Mesodermal cell (in vitro differentiated cells): ENCODE measurements at regions not wholly inside any gene's neighbourhood (a gene's known extent, or its start where the extent isn't known, plus 50 kb on each side); places are given as distances from the start of the nearest gene placed in this dataset.

Experiments used
- H3K27ac ChIP-seq: 2 replicates; pipeline ENCODE4 v1.7.0; 2013; ENCODE audit warnings: mild to moderate bottlenecking, low read depth, low read length, moderate library complexity; ENCODE audit not compliant: severe bottlenecking
- H3K36me3 ChIP-seq: 2 replicates; pipeline ENCODE4 v1.7.1; 2013; ENCODE audit warnings: mild to moderate bottlenecking, low read length, moderate library complexity; ENCODE audit not compliant: control insufficient read depth, insufficient read depth
- H3K4me1 ChIP-seq: one replicate; pipeline ENCODE4 v1.7.1; 2013; ENCODE audit warnings: mild to moderate bottlenecking, low read length; ENCODE audit not compliant: insufficient read depth, control insufficient read depth, poor library complexity, severe bottlenecking
- H3K4me3 ChIP-seq: 2 replicates; pipeline ENCODE4 v1.7.0; 2013; ENCODE audit warnings: low read length, control low read depth, mild to moderate bottlenecking; ENCODE audit not compliant: insufficient read depth, poor library complexity, severe bottlenecking; ENCODE audit errors: extremely low read depth
- H3K9me3 ChIP-seq: 2 replicates; pipeline ENCODE4 v1.7.1; 2013; ENCODE audit warnings: mild to moderate bottlenecking, low read length, moderate library complexity; ENCODE audit not compliant: control insufficient read depth
- WGBS, 2 experiments: methylation state at CpG; one replicate each; pipeline ENCODE4 v1.1.5; 2013; ENCODE audit warnings: missing lambda C conversion rate in 2 of 2; ENCODE audit not compliant: insufficient coverage in 2 of 2; 5-methylcytosine and 5-hydroxymethylcytosine counted together

- Histone ChIP-seq H3K9me3 (no peaks in the 10 kb centered on the region), H3K36me3 (no peaks in the 10 kb centered on the region), H3K4me3 (no peak overlapping the region), H3K4me1 (no peaks in the 10 kb centered on the region), H3K27ac (no peak overlapping the region)
- WGBS, 2 experiments = 100% methylated on average over 1 of the region's 2 CpGs; no CpG with 5 or more reads in 1 of the 2 experiments
Measured at GRCh38 chr5:90193185-90193822, 216.3 kb downstream of the CETN3 start.

- no peak overlapping the region for H3K4me3 ChIP-seq
- WGBS, 2 experiments = no CpG with 5 or more reads among the region's 2 CpGs
Measured at GRCh38 chr5:90191352-90192045, 218.1 kb downstream of the CETN3 start.

DNA sequence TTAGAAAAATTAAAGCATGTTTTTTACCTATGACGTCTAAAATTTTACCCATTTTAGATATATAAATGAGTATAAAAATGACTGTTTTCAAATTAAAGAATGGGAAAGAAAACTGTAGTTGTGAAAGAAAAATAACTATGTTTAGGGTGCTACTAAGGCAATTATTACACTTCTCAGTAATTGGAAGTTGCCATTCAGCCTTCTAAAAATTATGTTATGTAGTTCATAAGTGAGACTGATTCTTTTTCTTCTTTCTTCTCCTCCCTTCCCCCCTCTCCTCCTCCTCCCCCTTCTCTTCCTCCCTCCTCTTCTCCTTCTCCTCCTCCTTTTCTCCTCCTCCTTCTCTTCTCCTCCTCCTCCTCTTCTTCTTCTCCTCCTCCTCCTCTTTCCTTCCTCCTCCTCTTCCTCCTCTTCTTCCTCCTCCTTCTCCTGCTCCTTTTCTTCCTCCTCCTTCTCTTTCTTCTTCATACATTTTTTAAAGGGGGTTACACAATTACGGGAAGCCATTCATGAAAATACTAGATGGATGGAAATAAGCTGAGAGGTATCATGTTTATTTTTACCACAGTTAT, 223.6 kb downstream of the CETN3 start:
- H3K4me1 ChIP-seq = peaks cover 5% of the 10 kb centered on the region
- no CpG with 5 or more reads among the region's 2 CpGs for WGBS, 2 experiments
- no peaks in the 10 kb centered on the region for H3K9me3 ChIP-seq

More at GRCh38 chr5:90191352-90192045, 218.1 kb downstream of the CETN3 start:
- H3K9me3 ChIP-seq = no peaks in the 10 kb centered on the region
- no peak overlapping the region for H3K27ac ChIP-seq
- no peaks in the 10 kb centered on the region for H3K4me1 ChIP-seq
- no peaks in the 10 kb centered on the region for H3K36me3 ChIP-seq

DNA sequence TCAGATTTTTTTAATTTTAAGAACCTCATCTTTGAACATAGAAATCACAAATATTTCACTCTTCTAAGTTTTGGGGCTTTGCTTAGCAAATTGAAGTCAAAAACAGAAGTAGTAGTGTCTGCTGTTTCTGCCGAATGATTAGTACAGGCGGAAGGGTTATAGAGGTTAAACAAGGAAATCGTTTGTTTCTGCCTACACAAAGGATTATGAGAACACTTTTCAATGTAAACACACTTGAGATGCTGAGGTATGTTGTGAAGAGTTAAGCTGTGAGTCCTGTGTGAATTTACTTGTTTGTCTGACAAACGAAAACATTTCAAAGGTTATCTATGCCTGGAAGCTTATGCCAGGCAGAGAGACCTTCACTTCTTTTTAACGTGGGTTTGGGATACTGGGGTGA, 224.8 kb downstream of the CETN3 start:
- H3K4me3 ChIP-seq = no peak overlapping the region
- peak overlapping the region; percentile 11 for H3K27ac ChIP-seq
- H3K9me3 ChIP-seq = no peaks in the 10 kb centered on the region
- peaks cover 5% of the 10 kb centered on the region for H3K4me1 ChIP-seq
- H3K36me3 ChIP-seq = no peaks in the 10 kb centered on the region
- 65 to 83% methylated on average over 4 of the region's 5 CpGs for WGBS, 2 experiments

More for the DNA sequence above, 223.6 kb downstream of the CETN3 start:
- H3K36me3 ChIP-seq = no peaks in the 10 kb centered on the region
- H3K4me3 ChIP-seq = no peak overlapping the region
- H3K27ac ChIP-seq = no peak overlapping the region

- H3K4me1 ChIP-seq = peaks cover 5% of the 10 kb centered on the region
- 83 to 100% methylated on average over 1 of the region's 1 CpG for WGBS, 2 experiments
- no peak overlapping the region for H3K27ac ChIP-seq
- no peaks in the 10 kb centered on the region for H3K9me3 ChIP-seq
- no peaks in the 10 kb centered on the region for H3K36me3 ChIP-seq
- H3K4me3 ChIP-seq = no peak overlapping the region
Measured at GRCh38 chr5:90182726-90183125, 226.8 kb downstream of the CETN3 start.

- WGBS, 2 experiments = 97% methylated on average over 2 of the region's 4 CpGs; no CpG with 5 or more reads in 1 of the 2 experiments
- Histone ChIP-seq H3K36me3 (no peaks in the 10 kb centered on the region), H3K27ac (no peak overlapping the region), H3K4me1 (no peaks in the 10 kb centered on the region), H3K9me3 (no peaks in the 10 kb centered on the region), H3K4me3 (no peak overlapping the region)
Measured at GRCh38 chr5:90174236-90174635, 235.3 kb downstream of the CETN3 start.

DNA sequence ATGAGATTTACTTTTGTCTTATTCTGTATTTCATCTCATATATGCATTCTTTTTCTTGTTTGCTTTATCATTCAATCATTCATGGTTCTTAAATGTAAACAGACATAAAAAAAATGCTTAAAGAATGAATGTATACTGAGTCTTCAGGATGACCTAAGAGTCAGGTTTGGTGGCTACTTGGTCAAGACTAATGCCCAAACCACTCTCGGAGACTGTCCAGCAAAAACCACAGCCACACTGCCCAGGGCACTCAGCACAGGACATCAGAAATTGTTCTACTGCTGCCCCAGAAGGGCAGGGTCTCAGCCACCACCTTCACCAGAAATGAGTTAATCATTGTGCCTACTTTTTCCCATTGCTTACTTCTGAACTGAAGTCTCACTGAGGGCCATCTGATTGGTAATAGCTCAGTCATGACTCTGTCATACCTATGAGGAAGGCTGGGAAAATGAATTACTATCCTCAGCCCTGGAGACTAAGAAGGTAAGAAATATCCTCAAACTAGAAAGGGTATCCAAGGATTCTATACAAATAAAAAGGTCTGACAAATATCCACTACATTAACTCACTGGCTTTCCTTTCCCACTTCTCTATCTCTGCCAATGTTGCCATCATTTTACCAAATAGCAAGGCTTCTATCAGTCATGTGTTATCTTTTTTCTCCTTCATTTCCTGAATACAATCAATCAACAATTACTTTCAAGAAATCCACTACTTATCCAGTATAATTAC, 236.1 kb downstream of the CETN3 start:
- WGBS, 2 experiments = 100% methylated on average over 1 of the region's 1 CpG; no CpG with 5 or more reads in 1 of the 2 experiments
- no peaks in the 10 kb centered on the region for H3K4me1 ChIP-seq
- H3K4me3 ChIP-seq = no peak overlapping the region
- H3K36me3 ChIP-seq = no peaks in the 10 kb centered on the region
- H3K27ac ChIP-seq = no peak overlapping the region
- no peaks in the 10 kb centered on the region for H3K9me3 ChIP-seq

DNA sequence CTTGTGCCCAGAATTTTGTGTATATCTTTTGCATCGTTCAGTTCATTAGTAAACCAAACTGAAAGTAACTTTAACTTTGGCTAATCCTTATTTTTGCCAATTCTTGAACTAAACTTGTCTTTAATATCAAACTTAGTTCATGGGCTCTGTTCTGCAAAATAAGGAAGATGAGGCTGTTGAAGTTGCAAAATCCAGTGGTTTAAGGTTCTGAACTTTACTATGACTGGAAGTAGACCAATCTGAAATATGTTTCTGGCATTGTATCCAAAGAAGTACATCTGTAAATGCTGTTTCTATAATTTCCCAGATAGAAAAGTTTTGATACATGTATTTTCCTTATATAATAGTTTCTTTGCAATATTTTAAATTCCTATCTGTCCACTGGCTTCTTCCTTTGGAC, 238.1 kb downstream of the CETN3 start:
- no CpG with 5 or more reads among the region's 1 CpG for WGBS, 2 experiments
- H3K4me1 ChIP-seq = no peaks in the 10 kb centered on the region
- H3K9me3 ChIP-seq = no peaks in the 10 kb centered on the region
- H3K4me3 ChIP-seq = no peak overlapping the region
- H3K36me3 ChIP-seq = no peaks in the 10 kb centered on the region
- H3K27ac ChIP-seq = no peak overlapping the region

DNA sequence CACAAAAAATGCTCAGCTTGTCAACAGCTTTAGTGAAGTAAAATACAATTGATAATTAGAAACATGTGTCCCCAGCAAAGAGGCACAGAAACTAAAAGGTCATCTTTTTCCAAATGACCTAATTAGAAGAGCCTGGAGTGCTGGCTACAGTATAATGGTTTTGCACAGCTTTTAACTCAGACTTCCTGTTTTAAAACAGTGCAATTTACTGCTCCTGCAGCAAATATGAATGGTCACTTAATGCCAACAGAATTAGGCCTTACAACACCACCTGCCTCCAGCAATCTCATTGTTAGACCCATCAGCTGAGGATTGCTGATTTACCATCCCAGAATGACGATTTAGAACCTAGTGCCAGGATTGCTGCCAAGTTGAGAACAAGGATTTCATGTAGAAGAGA, 239.3 kb downstream of the CETN3 start:
- H3K9me3 ChIP-seq = no peaks in the 10 kb centered on the region
- H3K4me3 ChIP-seq = no peak overlapping the region
- no peaks in the 10 kb centered on the region for H3K4me1 ChIP-seq
- 90 to 100% methylated on average over 1 of the region's 1 CpG for WGBS, 2 experiments
- H3K36me3 ChIP-seq = no peaks in the 10 kb centered on the region
- no peak overlapping the region for H3K27ac ChIP-seq

DNA sequence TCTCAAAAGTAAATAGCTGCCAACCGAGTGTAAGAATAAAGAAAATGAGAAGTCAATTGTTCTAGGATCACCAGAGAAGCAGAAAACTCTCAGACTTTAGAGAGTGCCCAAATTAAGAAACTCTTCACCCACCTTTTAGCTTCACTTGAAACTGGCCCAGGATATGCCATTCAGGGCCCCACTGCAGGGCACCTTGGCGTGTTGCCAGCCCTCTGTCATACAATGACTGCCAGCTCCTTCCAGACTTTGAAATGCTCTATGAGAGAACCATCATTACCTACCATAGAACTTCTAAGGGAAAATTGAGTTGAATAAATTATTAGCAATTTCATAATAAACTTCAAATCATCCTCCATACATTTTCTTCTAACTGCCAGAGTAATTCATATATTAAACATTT, 240.5 kb downstream of the CETN3 start:
- Histone ChIP-seq H3K4me1 (no peaks in the 10 kb centered on the region), H3K27ac (no peak overlapping the region), H3K36me3 (no peaks in the 10 kb centered on the region), H3K4me3 (no peak overlapping the region), H3K9me3 (no peaks in the 10 kb centered on the region)
- WGBS, 2 experiments = 86% methylated on average over 2 of the region's 2 CpGs; no CpG with 5 or more reads in 1 of the 2 experiments
